ENCODE measurements at regions not wholly inside any gene's neighbourhood (a gene's known extent, or its start where the extent isn't known, plus 50 kb on each side); places are given as distances from the start of the nearest gene placed in this dataset.
A peak's percentile ranks its signal among the peaks of the same experiment; 100 is the strongest.

DNA sequence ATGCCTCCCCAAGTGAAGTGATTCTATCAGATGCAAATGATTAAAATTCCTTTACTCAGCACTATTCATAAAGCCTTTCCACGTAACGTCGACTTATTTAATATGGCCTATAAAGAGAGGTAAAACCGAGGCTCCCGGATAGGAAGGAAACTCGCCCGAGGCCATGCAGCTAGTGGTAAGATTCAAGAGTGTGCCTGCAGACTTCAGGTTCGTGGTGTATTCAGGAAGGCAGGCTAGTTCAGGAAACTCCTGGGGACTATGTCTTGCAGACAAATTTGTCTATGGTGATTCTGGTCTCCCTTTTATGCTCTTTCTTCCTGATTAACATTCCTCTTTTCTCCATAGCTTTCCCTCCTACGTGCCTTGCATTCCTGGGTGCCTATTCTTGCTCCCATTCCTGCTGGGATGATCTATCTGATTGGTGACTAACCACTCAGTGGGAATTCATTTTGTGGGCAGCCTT lies 150.7 kb downstream of the SST start:
- Histone ChIP-seq H3K4me1 (ENCODE audit: insufficient read depth) (peaks cover 17% of the 10 kb centered on the region), H3K9me2 (ENCODE audit: insufficient read depth) (peaks cover 17% of the 10 kb centered on the region; the same call in 1 of the 2 replicates), H3K79me2 (replicated peaks; ENCODE audit: insufficient read depth) (no peaks in the 10 kb centered on the region), H2AFZ (no peak overlapping the region), H3K27ac (ENCODE audit: low read depth) (peak overlapping the region; percentile 95), H3K36me3 (ENCODE audit: insufficient read depth) (no peaks in the 10 kb centered on the region), H3K27me3 (ENCODE audit: insufficient read depth) (no peaks in the 10 kb centered on the region), H3F3A (replicated peaks; ENCODE audit: low read depth) (no peaks in the 10 kb centered on the region; the same call in 1 of the 2 replicates), H4K20me1 (replicated peaks; ENCODE audit: insufficient read depth) (no peaks in the 10 kb centered on the region), H3K4me2 (peak overlapping the region; percentile 61; the same call in 1 of the 2 replicates), H3K4me3 (no peak overlapping the region)
- H3K4me1 Mint-ChIP-seq = peaks cover 28% of the 10 kb centered on the region
- DNase-seq (ENCODE audit: low spot score) (peak; percentile 78), ATAC-seq (peak; percentile 87)
- peaks cover 6% of the 10 kb centered on the region; the same call in 1 of the 3 replicates for H3K36me3 Mint-ChIP-seq (ENCODE audit: low read depth)
- H3K27me3 Mint-ChIP-seq (ENCODE audit: insufficient read depth, low read depth, poor library complexity) = peaks cover 2% of the 10 kb centered on the region
- H3K4me3 Mint-ChIP-seq = no peak overlapping the region; the same call in 2 of the 3 replicates
- no peak for TF ChIP-seq JUNB (IDR thresholded peaks at IDR 0.05; ENCODE audit: unreplicated experiment)
- TF ChIP-seq, protein P1, sequence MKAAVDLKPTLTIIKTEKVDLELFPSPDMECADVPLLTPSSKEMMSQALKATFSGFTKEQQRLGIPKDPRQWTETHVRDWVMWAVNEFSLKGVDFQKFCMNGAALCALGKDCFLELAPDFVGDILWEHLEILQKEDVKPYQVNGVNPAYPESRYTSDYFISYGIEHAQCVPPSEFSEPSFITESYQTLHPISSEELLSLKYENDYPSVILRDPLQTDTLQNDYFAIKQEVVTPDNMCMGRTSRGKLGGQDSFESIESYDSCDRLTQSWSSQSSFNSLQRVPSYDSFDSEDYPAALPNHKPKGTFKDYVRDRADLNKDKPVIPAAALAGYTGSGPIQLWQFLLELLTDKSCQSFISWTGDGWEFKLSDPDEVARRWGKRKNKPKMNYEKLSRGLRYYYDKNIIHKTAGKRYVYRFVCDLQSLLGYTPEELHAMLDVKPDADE (IDR thresholded peaks at IDR 0.05) = no peak
- TF ChIP-seq, protein P2, sequence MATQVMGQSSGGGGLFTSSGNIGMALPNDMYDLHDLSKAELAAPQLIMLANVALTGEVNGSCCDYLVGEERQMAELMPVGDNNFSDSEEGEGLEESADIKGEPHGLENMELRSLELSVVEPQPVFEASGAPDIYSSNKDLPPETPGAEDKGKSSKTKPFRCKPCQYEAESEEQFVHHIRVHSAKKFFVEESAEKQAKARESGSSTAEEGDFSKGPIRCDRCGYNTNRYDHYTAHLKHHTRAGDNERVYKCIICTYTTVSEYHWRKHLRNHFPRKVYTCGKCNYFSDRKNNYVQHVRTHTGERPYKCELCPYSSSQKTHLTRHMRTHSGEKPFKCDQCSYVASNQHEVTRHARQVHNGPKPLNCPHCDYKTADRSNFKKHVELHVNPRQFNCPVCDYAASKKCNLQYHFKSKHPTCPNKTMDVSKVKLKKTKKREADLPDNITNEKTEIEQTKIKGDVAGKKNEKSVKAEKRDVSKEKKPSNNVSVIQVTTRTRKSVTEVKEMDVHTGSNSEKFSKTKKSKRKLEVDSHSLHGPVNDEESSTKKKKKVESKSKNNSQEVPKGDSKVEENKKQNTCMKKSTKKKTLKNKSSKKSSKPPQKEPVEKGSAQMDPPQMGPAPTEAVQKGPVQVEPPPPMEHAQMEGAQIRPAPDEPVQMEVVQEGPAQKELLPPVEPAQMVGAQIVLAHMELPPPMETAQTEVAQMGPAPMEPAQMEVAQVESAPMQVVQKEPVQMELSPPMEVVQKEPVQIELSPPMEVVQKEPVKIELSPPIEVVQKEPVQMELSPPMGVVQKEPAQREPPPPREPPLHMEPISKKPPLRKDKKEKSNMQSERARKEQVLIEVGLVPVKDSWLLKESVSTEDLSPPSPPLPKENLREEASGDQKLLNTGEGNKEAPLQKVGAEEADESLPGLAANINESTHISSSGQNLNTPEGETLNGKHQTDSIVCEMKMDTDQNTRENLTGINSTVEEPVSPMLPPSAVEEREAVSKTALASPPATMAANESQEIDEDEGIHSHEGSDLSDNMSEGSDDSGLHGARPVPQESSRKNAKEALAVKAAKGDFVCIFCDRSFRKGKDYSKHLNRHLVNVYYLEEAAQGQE (IDR thresholded peaks at IDR 0.05; ENCODE audit: unreplicated experiment) = no peak
- no peak for TF ChIP-seq NANOG (IDR thresholded peaks at IDR 0.05; ENCODE audit: borderline replicate concordance)
- TF ChIP-seq ZNF331 (CRISPR knock-in tag; IDR thresholded peaks at IDR 0.05; ENCODE audit: low read depth) = no peak
- no peak for TF ChIP-seq STAT1 (IDR thresholded peaks at IDR 0.05; ENCODE audit: unreplicated experiment)
- TF ChIP-seq EZH2 (IDR thresholded peaks at IDR 0.05; ENCODE audit: low read depth, unreplicated experiment) = no peak
- TF ChIP-seq, protein P3, sequence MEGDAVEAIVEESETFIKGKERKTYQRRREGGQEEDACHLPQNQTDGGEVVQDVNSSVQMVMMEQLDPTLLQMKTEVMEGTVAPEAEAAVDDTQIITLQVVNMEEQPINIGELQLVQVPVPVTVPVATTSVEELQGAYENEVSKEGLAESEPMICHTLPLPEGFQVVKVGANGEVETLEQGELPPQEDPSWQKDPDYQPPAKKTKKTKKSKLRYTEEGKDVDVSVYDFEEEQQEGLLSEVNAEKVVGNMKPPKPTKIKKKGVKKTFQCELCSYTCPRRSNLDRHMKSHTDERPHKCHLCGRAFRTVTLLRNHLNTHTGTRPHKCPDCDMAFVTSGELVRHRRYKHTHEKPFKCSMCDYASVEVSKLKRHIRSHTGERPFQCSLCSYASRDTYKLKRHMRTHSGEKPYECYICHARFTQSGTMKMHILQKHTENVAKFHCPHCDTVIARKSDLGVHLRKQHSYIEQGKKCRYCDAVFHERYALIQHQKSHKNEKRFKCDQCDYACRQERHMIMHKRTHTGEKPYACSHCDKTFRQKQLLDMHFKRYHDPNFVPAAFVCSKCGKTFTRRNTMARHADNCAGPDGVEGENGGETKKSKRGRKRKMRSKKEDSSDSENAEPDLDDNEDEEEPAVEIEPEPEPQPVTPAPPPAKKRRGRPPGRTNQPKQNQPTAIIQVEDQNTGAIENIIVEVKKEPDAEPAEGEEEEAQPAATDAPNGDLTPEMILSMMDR (conservative IDR thresholded peaks at IDR 0.05; ENCODE audit: low read depth in 2 of 2) = no peak
- TF ChIP-seq ZNF114 (CRISPR knock-in tag; IDR thresholded peaks at IDR 0.05) = no peak
- TF ChIP-seq ZNF462 (CRISPR knock-in tag; IDR thresholded peaks at IDR 0.05) = peak; percentile 84
- TF ChIP-seq POLR2AphosphoS5 (IDR thresholded peaks at IDR 0.05; ENCODE audit: low read depth) = peak; percentile 36; the same call in 1 of the 2 replicates
- no peak for TF ChIP-seq EZH2phosphoT487 (IDR thresholded peaks at IDR 0.05; ENCODE audit: unreplicated experiment)
- TF ChIP-seq CREB1 (CRISPR knock-in tag; IDR thresholded peaks at IDR 0.05; ENCODE audit: low read depth) = peak; percentile 44; the same call in 1 of the 2 replicates
- H3K9me3 Mint-ChIP-seq = peaks cover 3% of the 10 kb centered on the region; the same call in 2 of the 3 replicates
- peak overlapping the region; percentile 80 for H3K27ac Mint-ChIP-seq

All from GM23338 (cell line).